Embryonic facial prominence (tissue), 1 donor: ENCODE measurements at regions not wholly inside any gene's neighbourhood (a gene's known extent, or its start where the extent isn't known, plus 50 kb on each side); places are given as distances from the start of the nearest gene placed in this dataset.

Source experiments
- DNase-seq: peaks from one replicate; pipeline ENCODE4 v3.0.0-alpha.2; 2016; ENCODE audit errors: extremely low spot score

DNA sequence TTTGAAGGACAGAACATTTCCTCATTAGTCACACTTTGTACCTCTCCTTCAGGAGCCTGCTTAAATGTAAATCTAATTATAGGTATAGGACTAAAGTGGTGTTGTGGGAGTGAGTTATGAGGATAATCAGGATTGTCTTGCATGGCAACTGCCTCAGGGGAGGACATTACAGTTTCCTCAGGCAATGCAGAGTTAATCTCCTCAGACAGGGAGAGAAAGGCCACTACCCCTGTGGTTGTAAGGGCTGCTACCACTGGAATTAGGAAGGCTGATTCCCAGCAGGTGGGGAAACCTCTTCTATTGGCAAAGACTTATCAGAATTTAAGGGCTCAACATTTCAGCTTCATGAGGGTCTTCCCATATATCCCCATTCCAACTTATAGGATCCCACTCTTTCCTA is 286.8 kb upstream of the PBX1 start:
- DNase-seq, result no peak

DNA sequence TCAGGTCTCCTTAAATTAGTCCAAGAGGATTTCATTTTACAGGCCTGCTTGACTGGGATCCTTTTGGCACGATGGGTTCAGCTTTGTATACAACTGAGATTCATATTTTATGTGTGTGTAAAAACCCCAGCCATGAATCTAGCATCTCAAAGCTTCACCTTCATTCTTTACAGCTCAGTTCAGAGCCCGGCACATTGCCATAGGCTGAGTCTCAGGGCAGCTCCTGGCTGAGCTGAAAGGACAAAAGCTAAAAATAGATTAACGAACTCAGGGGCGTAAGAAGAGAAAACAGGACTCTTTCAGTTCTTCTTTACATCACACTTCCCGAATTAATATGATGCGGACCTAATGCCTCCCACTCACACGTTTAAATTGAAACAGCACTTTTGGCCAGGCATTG is 262.8 kb upstream of the PBX1 start:
- DNase-seq, result no peak

DNA sequence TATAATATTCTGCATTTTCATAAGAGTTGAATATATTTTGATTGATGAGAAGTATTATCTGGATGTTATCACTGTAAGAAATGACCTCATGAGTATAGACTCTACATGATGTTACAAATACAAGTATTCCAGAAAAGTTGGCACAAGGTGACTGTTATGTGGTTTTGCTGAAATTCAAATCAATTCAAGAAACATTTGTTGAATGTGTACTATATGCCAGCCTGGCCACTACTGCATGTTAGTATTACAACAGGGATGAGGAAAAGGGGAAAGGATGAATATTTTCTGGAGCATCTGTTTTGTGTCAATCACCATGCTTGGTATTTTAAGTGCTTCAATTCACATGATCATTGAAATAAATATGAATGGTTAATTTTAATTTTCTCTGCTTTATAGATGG is 250.9 kb upstream of the PBX1 start:
- DNase-seq, result no peak

DNA sequence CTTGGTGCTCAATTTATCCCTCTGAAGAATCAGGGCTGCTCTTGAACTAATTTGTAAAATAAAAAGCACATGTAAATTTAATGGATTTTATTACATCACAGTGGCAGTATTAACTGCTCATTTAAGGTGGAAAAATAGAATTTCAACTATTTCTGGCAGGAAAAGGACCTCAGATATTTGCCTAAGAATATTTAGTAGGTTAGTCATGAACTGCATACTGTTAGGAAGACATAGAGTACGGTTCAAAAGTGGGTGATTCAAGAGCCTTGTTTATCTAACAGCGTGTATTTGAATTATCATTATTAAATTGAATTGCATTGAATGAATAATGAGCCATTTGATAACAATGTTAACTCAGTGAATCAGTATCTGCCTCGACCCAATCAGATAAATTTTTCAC is 248.8 kb upstream of the PBX1 start:
- DNase-seq, result no peak

DNA sequence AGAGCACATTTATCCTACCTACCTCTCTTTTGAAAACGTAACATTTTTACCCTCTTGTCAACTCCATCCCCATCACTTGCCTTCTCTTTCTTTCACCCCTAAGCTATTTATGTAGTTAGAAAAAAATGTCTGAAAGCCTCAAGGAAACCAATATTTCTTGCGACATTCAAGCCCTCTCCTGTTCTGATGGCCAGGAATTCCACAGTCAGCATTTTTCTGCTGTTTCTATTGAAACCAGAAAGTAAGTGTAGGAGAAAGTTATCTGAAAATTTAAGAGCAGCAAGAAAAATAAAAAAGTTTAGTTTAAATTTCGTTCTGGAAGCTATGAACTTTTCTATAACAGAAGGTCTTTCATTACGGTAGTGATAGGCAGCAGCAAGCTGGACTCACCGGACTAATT is 247.6 kb upstream of the PBX1 start:
- no peak for DNase-seq

DNA sequence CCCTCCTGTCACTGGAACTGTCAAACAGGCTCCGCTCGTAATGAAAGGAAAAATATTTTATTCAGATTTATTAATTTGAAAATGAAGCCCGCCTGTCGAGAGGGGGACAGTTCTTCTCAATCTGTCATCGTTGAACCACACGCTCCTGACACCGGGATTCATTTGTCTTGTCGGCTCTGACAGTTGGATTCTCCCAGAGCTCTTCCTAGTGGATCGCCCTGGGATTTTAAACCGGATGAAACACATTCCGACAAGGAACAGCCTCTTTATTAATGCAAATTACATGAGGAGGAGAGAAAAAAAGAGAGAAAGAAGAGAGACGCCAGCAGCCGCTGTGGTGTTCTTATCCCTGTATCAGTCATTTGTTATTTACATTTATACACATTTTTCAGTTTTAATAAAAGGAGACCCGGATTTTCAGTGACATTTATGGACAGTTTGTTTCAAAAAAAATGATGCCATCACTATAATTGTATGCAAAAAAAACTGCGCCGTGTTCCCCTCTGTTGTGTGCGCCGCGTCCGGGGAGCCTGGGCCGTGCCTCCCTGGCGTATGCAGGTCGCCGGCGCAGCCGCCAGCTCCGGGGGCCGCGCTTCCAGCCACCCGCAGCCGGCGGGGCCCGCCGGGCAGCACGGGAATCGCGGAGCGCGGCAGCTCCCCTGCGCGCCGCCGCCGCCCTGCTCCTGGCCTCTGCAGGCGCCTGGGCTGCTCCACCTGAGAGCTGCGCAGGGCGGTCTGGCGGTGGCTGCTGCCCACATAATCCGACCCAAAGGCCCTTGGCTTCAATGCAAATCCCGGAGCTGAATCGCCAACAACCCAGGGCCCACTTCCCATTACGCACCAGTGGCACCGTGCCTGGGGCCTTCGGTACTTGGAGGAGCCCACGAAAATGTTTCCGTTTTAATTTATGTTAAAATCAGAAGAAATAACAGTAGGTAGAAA is 237.9 kb upstream of the PBX1 start:
- DNase-seq, result no peak

DNA sequence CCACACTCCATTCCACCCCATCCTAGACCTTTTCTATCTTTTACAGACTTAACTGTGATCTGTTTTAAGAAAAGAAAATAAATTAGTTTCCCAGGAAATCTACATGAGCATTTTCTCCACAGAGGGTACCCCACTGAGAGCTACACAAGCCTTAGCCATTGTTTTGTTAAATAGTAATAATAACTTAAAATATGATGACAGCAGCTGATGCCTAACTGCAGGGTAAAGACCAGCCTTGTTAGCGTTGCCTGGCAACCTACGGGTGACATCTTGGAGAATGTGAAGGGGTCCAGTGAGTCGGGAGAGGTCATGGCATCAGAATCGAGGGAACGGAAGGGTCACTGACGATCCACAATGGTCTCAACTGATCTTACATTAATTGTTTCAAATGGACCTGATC is 233.2 kb upstream of the PBX1 start:
- no peak for DNase-seq

DNA sequence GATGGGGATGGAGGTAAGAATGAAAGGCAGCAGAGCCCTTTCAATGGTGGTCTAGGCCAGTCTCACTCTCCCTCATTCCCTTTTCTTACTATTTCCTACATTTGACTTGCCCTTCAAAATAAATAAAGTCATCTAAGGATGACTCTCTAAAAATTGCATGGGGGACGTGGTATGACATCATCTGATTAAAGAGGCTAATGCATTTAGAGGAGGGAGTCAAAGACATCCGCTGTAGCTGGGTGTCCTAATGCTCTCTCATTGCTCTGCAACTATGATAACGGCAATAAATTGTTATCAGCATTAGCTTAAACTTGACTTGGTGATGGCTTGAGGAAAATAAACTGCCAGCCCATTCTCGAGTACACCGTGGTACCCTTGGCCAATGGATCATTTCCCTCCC is 225.6 kb upstream of the PBX1 start:
- no peak for DNase-seq

DNA sequence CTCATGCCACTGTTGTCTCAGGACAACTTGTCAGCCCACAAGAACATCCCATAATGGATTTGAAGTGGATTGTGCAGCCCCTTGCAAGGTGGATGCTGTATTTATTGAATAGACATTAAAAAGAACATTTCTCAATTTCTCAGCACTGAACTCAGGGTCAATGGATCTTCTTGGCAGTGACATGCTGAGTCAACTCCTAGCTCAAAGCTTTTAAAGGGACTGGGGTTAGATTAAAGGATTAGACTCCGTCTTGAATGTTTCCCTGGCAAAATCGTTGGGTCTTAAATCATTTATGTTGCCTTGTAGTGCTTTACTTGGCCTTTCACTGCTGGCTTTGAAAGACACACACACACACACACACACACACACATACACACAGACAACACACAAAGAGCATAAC is 221.6 kb upstream of the PBX1 start:
- no peak for DNase-seq

DNA sequence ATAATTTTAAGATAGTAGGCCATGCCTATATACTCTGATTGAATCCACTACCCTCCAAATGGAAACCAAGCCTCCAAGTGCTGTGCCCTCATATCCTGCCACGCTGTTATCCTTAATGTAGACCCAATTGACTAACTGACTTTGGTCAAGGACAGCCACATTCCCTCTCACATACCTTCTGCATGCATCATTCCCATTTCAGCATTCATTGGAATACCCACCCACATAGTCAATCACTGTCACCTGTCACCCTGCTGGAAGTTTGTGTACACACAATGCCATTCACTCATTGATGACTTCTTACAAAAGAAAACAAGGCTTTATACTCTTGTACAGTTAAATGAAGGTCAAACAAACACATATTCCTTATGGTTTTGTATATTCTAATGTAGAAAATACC is 221.1 kb upstream of the PBX1 start:
- DNase-seq, result no peak

DNA sequence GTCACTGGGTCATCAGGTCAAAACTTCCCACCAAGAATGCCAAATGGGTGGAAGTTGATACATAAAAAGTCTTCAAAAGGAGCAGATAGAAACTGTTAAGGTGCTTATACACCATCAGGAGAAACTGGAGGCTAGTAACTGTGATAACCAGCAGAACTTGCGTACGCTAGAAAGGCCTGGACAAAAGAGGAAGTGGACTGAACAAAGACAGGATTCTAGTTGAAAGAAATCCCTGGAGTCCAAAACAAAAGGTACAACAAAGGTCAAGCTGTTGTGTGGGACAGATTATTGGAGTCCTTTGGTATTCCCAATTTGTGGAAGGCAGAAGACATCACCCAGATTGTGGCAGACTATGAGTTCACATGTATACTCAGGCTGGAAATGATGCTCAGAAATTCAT is 215.8 kb upstream of the PBX1 start:
- DNase-seq, result no peak

DNA sequence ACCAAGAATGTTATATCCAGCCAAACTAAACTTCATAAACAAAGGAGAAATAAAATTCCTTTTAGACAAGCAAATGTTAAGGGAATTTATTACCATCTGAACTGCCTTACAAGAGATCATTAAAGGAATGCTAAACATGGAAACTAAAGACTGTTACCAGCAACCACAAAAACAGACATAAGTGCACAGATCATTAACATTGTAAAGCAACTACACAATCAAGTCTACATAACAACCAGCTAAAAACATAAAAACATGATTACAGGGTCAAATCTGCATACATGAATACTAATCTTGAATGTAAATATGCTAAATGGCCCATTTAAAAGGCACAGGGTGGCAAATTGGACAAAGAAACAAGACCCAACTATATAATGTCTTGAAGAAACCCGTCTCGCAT is 211.0 kb upstream of the PBX1 start:
- no peak for DNase-seq

DNA sequence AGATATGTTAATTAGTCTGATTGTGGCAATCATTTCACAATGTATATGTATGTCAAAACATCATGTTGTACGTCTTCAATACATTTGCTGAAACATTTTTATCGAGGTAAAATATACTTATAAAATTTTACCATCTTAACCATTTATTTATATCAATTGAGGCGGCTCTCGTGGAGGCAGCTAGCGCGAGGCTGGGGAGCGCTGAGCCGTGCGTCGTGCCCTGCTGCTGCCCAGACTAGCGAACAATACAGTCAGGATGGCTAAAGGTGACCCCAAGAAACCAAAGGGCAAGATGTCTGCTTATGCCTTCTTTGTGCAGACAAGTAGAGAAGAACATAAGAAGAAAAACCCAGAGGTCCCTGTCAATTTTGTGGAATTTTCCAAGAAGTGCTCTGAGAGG is 202.5 kb upstream of the PBX1 start:
- DNase-seq, result no peak

DNA sequence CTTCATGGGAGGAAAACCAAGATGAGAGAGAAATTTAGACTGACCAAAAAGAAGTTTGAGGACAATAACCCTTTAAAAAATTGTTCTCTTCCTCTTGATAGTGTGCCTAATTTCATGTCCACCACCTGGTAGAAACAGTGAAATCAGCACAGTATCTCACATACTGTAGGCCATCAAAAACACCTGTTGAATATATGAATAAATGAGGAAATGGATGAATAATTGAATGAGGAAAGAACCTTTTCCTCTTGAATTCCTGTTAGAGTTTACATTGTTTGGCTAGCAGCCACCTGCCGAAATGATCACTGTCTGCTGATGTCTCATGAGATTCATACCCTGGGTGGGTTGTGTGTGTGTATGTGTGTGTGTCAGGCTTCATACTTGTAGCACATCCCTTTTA is 198.7 kb upstream of the PBX1 start:
- no peak for DNase-seq

DNA sequence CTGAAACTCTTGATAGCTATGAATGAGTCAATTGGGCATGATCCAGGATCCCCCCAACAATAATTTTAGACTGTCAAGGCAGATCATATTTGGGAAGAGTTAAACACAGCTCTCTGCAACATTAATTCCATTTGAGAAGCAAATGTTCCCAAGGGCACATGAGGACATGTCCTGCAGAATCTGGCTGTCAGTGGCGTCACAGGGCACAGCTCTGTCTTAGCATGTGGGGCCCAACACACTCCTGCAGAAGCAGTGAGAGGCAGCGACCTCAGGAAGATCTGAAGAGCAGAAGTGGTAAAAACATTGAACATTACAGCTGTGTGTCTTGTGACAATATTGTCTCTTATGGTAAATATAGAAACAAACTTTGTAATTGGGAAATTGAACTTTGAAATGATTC is 197.1 kb upstream of the PBX1 start:
- no peak for DNase-seq

DNA sequence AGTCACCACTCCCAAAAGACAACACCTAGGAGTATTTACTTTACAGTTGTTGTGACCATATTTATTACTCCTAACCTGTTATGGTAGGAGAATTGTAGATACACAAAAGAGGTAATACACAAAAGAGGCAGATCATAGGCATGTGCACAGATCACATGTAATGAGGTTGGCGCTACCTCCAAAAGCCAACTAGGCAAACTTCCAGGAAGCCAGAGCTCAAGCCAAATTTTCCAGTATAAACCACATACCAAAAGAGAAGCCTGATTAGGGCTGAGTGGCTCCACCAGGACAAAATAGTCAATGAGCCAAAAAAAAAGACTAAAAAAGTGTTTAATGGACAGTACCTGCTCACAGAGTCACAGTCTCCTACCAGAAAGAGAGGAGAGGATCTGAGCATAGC is 195.0 kb upstream of the PBX1 start:
- DNase-seq, result no peak

DNA sequence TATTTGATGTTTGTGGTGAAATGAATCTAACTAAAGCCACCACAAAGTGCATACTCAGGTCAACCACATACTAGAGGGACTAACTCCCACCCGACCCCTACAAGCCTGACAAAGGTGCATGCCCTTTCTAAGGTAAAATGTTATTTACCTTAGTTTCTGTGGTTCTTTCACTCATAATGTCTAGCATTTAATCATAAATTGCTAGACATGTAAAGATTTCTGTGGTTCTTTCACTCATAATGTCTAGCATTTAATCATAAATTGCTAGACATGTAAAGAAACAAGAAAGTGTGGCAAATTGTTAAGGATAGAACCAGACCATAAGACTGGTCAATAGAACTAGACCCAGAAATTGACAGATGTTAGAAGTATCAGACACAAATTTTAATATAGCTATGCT is 193.0 kb upstream of the PBX1 start:
- no peak for DNase-seq

DNA sequence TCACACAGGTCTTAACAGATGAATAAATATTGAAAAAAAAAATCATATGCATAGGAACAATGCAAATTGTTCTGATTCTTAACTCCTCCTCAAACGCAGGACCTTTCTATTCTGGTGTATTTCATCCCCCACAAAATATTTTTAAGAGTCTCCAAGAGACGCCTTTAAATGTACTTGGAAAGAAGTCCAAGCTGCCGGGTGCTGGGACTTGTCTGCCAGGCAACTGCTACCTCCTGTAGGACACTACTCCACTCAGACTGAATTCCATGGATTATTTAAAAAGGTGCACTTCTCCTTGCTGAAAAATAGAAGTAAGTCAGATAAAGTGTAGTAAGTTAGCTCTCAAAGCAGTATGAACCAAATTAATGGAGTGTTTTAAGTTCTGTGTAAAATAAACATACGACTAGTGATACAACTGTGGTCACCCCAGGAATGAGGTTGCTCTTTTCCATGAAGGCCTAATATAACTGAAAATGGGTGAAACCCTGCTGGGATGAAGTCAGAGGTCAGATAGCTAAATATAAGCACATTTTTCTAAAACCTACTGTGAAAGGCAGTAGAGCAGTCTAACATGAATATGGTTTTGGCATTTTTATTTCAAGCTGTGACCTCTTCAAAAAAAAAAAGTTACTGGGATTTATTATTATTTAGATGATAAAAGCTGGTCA is 189.2 kb upstream of the PBX1 start:
- DNase-seq, result no peak

DNA sequence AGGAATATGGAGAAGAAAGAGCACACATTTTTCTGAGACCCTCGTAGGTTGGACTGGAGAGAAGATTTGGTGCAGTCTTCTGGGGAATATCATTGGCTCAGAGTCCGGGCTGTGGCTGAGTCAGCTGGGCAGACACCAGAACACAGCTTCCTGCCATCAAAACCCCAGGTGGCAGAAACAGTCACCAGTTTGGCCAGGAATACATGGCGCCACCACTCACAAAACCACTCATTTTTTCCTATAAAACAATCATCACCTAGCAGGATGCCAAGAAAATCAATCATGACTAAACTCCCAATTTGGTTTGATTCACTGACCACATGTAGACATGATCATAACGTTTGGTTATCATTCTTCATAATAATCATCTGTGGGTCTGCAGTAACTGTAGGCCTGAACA is 178.1 kb upstream of the PBX1 start:
- no peak for DNase-seq

DNA sequence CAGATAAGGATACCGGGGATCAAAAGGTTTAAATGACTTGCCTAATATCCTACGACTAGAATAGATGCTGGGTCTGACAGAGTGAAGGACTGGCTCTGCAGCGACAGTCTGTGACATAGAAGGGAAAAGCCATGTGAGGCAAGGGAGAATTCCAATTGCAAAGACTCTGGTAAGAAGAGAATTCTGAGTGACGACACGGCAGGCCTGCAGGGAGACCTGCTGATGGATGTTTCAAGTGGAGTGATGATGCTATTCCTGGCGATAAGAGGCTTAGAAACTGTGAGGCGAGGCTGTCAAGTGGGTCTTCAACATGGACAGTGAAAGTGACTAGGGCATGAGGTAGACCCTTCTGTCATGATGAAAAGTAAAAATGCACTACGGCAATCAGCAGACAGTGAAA is 176.6 kb upstream of the PBX1 start:
- no peak for DNase-seq

DNA sequence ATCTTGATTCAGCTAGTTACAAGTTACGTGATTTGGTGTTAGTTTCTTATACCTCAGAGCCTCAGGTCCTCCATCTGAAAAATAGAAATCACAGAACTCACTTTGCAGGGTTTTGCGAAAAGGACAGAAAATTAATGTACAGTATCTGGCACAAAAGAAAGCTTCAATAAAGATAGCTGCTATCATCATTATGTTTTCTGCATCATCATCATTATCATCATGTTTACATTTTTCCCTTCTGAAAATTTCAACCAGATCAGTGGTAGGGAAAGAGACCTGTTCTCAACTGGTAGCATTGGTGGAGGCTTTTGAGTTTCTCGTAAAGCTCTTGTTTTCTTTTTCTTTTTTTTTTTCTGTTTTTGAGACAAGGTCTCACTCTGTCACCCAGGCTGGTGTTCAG is 174.7 kb upstream of the PBX1 start:
- DNase-seq, result no peak

DNA sequence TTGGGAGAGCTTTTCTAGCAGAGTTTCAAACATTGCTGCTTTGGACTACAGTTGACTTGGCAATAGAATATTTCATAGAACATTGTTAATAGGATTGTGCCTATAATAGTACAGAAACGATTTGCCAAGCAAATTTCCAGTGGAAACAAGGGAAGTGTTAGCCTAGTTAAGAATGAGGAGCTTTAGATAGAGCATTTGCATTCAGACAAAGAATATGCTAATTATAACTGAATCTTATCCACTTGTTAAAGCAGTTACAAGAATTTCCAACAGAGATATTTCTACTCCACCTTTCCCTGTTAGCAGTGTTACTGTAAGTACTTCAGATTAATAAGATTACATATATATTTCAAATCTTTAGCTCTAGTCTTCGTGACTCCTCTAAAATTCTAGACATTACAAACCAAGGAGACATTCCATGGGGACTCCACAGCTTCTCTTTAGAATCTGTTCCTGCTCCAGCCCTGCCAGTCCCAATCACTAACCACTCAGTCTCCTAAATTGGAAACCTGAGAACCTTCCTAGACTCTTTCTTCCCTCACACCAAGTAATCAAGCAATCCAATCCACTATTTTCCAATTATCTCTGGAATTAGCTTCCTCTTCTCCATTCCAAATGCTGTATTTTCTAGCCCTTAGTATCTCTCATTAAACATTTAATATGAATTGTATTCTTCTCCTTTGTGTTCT is 141.8 kb upstream of the PBX1 start:
- no peak for DNase-seq

DNA sequence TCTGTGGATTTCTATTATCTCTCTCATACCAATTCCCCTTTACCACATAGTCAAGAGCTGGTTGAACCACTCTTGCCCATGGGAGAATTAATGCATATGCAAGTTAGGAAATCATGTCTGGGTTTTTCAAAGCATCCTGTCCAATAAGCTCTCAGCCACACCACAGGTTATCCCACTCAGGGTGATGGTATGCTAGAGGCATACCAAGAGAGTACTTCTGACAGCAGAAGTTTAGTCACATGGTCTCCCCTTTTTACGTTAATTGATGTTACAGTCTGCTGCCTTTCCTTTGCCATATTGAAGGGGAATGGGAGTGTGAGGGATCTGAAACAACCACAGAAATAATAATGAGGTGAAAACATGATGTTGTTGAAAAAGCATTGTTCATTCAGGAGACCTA is 135.8 kb upstream of the PBX1 start:
- no peak for DNase-seq
